CD4-positive, alpha-beta T cell treated with Interleukin-15 for 1 hour (primary cell): ENCODE measurements at regions not wholly inside any gene's neighbourhood (a gene's known extent, or its start where the extent isn't known, plus 50 kb on each side); places are given as distances from the start of the nearest gene placed in this dataset.
"Not testable (repeated sequence)": the region's sequence is repeated elsewhere in the genome, so short reads cannot be mapped to it uniquely, and the experiment has no call there.

Experiments
- DNase-seq: peaks from one replicate; pipeline ENCODE4 v3.0.0-alpha.2; 2020

DNA sequence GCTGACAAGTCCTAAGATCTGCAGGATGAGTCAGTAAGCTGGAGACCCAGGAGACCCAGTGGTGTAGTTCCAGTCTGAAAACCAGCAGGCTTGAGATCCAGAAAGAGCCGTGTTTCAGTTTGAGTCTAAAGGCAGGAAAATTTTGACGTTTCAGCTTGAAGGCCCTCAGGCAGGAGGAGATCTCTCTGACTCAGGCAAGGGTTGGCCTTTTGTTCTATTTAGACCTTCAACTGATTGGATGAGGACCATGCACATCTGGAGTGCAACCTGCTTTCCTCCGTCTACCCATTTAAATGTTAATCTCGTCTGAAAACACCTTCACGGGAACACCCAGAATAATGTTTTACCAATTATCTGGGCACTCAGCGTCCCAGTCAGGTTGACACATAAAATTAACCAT lies 69.5 kb downstream of the NPIPA7 start:
- DNase-seq: not testable (repeated sequence)

DNA sequence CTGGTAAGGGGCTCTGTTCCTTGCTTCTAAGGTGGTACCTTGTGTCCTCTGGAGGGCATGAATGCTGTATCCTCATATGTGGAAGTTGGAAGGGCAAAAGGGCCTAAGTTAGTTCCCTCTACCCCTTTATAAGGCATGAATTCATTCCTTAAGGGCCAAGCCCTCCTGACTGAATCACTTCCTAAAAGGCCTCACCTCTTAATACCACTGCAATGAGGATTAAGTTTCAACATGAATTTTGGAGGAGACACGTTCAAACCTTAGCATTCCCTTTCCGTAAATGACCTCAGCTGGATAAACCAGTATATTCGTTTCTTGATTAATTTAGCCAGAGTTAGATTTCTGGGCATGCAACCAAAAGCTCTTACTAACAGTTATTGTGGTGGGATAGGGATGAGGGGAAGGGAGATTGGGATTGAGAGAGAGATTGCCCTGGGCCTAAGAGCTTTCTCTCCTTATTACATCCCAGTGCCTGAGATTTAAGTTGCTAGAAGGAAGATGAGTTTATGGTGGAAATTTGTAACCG lies 70.8 kb downstream of the NPIPA7 start:
- not testable (repeated sequence) for DNase-seq

GRCh38 chr16:16451721-16452410 lies 72.9 kb downstream of the NPIPA7 start:
- not testable (repeated sequence) for DNase-seq

- not testable (repeated sequence) for DNase-seq
These were observed 79.6 kb downstream of the NPIPA7 start for GRCh38 chr16:16458579-16458978.

- not testable (repeated sequence) for DNase-seq
These were observed 84.9 kb downstream of the NPIPA7 start for GRCh38 chr16:16463792-16464191.

DNA sequence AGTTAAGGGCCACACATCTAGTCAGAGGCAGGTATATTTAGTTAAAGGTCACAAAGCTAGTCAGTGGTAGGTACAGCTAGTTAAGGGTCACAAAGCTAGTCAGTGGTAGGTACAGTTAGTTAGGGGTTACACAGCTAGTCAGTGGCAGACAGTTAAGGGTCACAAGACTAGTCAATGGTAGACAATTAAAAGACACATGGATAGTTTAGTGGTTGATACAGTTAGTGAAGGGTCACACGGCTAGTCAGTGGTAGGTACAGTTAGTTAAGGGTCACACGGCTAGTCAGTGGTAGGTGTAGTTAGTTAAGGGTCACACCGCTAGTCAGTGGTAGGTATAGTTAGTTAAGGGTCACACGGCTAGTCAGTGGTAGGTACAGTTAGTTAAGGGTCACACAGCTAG lies 110.0 kb downstream of the NPIPA7 start:
- not testable (repeated sequence) for DNase-seq

DNA sequence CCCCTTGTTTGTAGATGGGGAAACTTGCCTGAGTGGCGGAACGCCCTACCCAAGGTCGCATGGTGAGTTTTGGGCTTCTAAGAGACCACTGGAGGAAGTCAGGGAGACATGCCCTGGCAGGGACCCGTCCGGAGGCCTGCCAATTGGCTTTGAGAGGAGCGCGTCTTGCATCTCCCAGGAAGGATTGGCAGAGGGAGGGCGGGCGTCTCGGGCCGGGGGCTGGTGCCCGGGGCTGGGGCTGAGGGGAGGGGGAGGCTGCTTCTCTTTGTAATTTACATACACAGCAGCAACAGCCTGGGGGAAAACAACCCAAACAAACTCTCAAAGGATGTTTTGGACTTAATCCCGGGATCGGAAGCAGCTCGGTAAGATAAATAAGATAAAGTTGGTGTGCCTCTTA lies 110.5 kb downstream of the NPIPA7 start:
- DNase-seq: not testable (repeated sequence)

- DNase-seq: not testable (repeated sequence)
These were observed 115.2 kb downstream of the NPIPA7 start for GRCh38 chr16:16494114-16494513.

DNA sequence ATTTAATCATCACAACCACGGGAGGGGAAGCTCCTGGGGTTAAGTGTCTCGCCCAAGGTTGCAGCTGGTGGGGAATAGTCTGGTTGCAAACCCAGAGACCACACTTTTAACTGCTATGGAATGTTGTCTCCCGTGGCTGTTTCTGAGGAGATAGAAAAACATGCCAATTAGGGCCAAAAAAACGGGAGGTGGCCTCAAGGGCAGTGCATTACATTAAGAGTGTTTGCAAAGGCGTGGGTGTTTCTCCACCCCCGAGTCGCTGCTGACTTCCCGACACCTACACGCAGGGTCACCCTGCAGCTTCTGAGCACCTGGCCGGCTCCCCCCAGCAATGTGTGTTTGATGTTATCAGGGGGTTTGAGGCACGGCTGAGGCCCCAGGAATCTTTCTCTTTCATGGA lies 116.1 kb downstream of the NPIPA7 start:
- DNase-seq: not testable (repeated sequence)

DNA sequence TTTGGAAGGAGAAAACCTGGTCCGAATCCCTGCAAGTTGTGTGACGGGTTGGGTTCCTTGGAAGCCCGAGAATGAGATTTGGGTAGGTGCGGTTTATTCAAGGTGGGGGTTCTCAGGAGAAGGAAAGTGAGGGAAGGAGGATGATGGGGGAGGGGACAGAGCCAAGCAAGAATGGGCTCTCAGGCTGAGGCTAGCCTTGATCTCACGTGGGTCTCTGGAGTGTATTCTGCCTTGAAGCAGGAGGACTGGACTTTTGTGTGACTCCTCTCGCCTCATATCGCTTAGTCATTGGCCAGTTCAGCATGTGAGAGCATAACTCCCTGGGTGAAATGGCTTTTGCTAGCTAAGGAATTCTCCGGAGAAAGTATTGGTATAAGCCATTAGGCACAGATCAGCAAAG lies 120.9 kb downstream of the NPIPA7 start:
- DNase-seq: not testable (repeated sequence)

- not testable (repeated sequence) for DNase-seq
These were observed 128.1 kb downstream of the NPIPA7 start for GRCh38 chr16:16507041-16507440.

- DNase-seq: not testable (repeated sequence)
These were observed 129.4 kb downstream of the NPIPA7 start for GRCh38 chr16:16508344-16508743.

DNA sequence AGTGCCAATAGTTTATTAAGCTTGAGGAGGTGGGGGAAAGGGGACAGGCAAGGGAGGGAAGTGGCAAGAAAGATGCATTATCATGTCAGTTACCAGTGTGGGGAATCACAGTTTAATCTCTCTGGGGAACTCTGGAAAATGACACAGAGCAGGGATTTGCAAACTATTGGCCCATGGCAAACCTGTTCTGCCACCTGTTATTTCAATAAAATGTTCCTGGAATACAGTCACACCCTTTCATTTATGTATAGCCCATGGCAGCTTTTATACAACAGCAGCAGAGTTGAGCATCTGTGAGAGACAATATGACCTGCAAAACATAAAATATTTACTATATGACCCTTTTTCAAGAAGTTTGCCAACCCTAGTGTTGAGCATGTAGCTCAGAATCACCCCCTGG lies 140.5 kb downstream of the NPIPA7 start:
- not testable (repeated sequence) for DNase-seq

GRCh38 chr16:16521239-16522002 lies 142.5 kb downstream of the NPIPA7 start:
- not testable (repeated sequence) for DNase-seq

- DNase-seq: not testable (repeated sequence)
These were observed 148.1 kb downstream of the NPIPA7 start for GRCh38 chr16:16526998-16527397.

DNA sequence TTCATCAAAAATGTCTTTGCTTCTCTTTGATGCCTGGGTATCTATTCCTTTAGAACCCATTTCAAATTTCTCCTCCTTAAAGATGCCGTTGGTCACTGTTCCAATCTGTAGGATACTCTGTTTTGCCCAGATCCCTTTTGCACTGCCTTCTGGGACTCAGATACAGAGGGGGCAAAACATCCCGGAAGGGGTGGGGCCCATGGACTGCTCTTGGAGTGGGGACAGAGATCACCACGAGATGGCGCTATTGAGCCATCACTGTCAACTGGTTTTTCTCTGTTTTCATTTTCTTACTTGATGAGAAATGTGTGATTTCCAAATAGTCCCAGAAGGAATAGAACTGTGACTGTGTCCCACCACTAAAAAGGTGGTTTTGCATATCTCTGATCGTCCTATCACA lies 151.8 kb downstream of the NPIPA7 start:
- not testable (repeated sequence) for DNase-seq

GRCh38 chr16:16535565-16535964 lies 156.6 kb downstream of the NPIPA7 start:
- DNase-seq: not testable (repeated sequence)

DNA sequence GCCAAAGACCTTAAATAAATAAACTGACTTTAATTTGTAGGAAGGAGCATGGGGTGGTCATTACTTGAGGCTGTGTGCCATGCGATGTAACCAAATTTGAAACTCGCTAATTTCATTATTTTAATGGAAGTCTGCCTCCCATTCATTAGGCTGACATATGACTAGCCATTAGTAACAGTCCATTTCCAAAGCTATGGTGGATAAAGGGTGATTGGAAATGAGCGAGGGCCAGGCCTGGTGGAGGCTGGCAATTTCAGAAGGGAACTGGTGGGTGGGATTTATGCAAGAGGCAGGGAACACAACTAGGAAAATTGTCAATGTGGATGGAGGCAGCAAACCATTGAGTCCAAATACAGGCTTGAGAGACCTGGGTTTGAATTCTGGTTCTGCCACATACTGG lies 157.2 kb downstream of the NPIPA7 start:
- not testable (repeated sequence) for DNase-seq

GRCh38 chr16:16549710-16550109 lies 170.8 kb downstream of the NPIPA7 start:
- not testable (repeated sequence) for DNase-seq

- not testable (repeated sequence) for DNase-seq
These were observed 171.9 kb downstream of the NPIPA7 start for GRCh38 chr16:16550824-16551223.

DNA sequence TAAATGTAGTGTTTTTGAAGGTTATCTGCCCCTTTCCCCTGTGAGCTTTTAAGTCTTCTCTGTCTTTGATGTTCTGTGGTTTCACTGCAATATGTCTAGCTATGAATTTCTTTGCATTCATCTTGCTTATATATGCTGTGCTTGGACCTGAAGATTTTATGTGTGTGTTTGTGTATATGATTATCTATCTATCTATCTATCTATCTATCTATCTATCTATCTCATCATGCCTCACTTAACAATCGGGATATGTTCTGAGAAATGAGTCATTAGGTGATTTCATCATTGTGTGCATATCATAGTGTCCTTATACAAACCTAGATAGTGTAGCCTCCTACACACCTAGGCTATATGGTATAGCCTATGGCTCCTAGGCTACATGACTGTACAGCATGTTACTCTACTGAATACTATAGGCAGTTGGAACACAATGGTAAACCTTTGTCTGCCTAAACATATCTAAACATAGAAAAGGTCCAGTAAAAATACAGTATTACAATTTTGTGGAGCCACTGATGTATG lies 173.9 kb downstream of the NPIPA7 start:
- DNase-seq: not testable (repeated sequence)

GRCh38 chr16:16559179-16559740 lies 180.3 kb downstream of the NPIPA7 start:
- DNase-seq: not testable (repeated sequence)

DNA sequence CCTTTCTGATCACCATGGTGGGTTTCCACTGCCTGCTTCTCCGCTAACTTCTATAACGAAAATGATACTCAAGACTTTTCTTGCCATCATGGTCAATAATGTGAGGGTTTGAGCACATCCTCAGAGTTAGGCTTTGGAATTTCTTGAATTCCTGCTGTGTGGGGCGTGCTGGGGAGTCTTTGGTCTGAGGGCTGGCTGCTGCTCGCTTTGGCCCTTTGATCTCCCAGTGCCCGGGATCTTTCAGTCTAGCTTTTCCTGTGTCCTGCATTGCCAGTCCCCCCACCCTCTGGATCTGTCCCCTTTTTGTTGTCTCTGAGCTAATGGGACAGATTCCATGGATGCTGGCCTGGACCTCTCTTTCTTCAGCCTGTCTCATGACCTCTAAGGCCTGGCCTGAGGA lies 182.6 kb downstream of the NPIPA7 start:
- not testable (repeated sequence) for DNase-seq
